ENCODE measurements at regions not wholly inside any gene's neighbourhood (a gene's known extent, or its start where the extent isn't known, plus 50 kb on each side); places are given as distances from the start of the nearest gene placed in this dataset.

GRCh38 chr1:106646261-106646784, 410.2 kb upstream of the PRMT6 start:
- DNase-seq = no peak

DNA sequence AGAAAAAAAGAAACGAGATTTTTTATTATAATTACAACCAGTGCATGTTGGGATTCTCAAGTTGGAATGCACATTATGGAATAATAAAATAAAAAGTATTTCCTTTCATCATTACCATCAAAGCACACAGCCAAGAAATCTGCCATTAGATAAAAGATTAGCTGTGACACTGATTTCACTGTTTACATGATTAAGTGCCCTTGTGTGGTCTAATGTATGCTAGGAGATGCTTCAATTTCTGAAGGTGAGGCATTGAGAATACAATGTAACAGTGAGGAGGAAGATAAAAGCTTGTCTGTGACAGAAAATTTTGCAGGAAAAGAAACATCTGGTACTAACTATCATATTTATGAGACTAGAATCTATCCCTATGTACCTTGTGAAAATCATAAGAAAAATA, 409.7 kb upstream of the PRMT6 start:
- DNase-seq = no peak

DNA sequence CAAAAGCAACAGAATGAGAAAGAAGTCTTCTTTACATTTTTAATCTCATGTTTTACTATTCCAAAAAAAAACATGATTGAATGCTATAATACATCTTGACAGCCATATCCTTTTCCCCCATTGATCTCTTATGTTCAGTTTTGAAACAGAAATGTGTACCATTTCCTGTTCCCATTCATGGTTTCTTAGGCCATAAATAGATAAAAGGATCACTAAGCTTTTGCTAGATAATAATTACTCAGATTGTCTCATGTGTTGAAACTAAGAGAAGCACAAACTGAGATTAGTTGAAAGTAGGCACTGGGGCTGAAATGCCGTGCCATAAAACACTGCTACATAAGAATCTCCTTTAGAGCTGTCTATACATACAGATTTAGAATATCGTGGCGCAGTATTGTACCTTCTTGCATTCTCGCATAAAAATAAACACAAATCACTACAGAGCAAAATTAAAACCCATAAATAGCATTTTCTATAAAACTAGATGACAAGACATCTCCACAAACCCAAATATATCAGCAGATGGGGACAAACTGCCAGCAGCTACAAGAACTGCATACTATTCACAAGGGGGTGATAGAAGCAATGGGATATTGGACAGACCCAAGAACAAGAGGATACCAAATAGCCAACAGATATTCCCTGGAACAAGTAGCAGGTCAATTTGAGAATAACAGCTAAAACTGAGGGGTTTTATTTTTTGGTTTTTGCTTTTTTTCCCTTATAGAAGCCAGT, 405.3 kb upstream of the PRMT6 start:
- no peak for DNase-seq

GRCh38 chr1:106659490-106660244, 396.8 kb upstream of the PRMT6 start:
- no peak for DNase-seq

- no peak for DNase-seq
Observed at GRCh38 chr1:106675558-106675957, 380.9 kb upstream of the PRMT6 start.

DNA sequence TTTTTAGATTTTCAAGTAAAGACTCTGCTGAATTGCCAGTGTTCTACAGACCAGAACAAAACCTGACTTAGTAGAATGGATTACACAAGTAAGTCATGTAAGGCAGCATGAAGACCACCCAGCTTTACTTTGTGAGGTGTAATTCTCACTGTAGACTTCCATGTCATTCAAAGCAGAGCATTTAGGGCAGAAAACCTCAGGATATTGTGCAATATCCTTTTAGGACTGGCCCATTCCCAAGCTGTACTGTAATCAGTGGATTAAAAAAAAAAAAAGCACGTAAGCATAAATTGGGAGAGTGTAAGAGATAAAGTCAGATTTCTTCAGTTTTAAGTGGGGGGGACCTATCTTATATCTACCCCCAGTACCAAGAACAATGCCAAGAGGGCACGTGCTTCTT, 380.5 kb upstream of the PRMT6 start:
- no peak for DNase-seq

GRCh38 chr1:106677181-106677580, 379.3 kb upstream of the PRMT6 start:
- DNase-seq = no peak

GRCh38 chr1:106677721-106678120, 378.8 kb upstream of the PRMT6 start:
- no peak for DNase-seq

DNA sequence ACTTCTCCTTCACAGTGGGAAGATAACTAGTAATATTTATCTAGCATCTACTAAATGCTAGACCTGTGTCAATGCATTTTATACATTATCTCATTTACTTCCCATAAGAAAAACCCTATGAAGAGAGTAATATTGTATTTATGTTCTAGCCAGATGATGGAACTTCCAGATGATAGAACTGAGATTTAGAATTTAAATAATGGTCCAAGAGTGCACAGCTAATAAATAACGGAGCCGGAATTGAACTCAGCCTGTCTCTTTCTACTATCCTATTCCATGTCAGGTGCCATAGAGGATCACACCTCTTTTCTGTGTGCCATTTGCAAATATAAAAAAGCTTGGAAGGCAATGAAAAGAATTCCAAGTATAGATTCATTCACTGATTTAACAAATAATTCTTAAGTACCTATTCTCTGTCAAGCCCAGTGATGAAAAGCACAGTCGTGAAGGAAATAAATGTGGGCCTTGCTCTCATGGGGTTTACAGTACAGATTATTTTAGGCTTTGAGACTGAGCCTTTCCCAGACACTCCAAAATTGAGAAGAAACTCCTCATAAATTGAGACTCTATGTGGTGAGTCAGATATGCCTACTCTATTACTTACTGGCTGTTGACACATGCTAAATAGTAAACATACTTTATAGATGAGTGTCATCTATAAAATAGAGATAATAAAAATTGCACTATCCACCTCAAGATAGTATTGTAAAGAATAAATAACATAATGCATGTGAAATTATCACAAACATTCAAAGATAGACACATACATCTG, 378.0 kb upstream of the PRMT6 start:
- no peak for DNase-seq

DNA sequence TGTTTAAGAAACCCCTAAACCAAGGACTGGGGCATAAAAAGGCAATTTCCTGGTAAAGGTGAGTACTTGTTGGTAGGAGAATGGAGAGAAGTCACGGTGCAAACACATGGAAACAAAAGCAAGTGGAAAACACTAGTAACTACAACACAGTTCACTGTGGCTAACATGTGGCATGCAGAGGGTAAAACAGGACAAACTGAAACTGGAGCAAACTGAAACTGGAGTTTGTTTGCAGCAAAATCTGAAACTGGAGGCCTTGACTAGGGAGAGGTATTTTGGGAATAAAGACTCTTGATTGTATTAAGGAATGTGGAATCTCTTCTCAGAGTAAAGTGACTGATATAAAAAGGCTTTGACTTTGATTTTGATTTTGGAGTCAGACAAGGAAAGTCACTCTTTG, 376.3 kb upstream of the PRMT6 start:
- DNase-seq = no peak

DNA sequence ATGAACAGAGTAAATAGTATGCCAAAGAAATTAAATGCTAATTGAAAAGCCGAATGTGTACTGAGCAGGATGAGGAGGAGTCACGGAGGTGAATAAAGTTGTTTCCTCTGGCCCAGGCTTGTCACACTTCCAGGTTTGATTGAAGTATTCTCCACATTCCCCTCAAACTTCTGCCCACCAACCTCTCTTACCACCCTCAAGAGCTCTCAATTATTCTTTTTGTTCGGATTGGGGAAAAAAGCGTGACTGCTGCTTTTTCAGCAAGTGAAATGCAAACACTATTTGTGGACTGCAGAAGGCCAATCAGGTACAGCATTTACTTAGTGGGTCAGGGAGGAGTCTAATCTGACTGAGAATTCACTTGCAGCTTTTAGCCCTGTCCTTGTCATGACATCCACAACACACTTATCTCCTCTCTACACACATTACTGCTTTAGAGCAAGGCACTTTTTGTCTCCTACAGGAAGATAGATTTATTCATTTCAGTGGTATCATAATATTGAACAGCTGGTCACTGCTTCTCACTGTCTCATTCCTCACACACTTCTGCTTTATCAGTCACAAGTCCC, 375.6 kb upstream of the PRMT6 start:
- no peak for DNase-seq

DNA sequence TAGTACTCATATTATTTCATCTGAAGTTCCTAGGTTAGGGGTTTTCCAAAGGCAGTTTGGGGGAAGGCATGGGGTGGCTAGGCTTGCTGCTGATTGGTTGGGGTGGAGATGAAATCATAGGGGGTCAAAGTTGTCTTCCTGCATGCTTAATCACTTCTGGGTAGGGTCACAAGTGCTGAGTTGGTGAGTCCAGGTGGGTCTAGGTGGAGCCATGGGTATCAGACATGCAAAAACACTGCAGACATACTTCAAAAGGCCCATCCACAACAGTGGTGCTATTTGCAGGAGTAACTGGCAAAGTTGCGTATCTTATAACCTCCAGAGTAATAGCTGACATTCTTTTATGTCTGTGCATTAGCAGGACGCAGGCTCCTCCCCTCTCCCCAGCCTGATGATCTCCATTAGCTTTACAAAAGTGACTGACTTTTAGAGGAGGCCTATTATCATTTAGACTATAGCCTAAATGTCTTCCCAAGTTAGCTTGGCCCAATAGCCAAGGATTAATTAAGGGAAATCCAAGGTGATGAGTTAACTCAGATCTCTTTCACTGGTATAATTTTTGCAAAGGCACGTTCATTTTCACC, 374.4 kb upstream of the PRMT6 start:
- DNase-seq = no peak

- DNase-seq = no peak
Observed at GRCh38 chr1:106688446-106688845, 368.0 kb upstream of the PRMT6 start.

DNA sequence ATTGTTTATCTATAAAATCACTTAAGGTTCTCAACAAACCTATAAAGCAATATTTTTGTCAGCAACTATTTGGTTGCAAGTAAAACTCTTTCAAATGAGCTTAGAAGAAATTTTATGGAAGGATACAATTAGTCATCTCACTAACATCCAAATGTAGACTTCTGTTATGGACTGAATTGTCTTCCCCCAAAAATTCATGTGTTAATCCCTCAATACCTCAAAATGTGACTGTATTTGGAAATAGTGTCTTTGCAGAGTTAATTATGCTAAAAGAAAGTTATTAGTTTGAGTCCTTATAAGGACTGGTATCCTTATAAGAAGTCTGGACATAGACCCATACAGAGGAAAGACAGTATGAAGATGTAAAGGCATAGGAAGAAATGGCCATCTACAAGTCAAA, 357.8 kb upstream of the PRMT6 start:
- no peak for DNase-seq

- DNase-seq = no peak
Observed at GRCh38 chr1:106699433-106699832, 357.0 kb upstream of the PRMT6 start.

GRCh38 chr1:106700211-106700610, 356.3 kb upstream of the PRMT6 start:
- no peak for DNase-seq

DNA sequence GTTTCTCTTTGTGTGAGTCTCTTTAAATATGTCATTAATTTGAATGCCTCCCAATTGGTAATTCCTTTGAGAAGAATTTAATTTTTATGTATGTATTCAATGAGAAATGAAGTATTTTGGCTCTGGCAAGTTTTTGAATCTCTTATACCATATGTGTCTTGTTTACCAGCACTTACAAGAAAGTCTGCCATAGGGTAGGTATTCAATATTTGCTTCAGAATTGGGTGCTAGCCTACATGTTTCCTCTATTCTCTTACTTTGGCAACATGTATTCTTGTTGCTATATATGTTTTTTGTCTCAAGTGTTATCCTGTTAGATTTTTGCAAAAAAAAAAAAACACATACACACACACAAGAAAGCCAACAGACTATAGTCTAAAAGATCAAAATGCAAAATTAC, 350.5 kb upstream of the PRMT6 start:
- DNase-seq = no peak

DNA sequence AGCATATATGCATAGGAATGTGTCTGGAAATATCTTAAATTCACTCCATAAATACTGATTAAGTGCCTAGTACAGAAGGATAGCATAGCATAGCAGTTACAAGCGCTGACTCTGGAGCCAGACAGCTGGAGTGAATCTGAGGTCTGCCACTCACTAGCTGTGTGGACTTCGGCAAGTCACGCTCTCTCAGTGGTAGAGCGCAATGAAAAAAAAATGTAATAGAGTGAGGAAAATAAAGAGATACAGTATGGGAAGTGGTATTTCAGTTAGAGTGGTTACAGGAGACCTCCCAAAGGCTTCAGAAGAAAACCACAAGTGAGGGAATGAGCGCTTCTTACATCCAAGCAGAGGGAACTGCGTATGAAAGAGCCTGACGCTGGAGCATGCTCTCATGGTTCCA, 338.9 kb upstream of the PRMT6 start:
- DNase-seq = no peak

- no peak for DNase-seq
Observed at GRCh38 chr1:106721790-106722189, 334.7 kb upstream of the PRMT6 start.

GRCh38 chr1:106722466-106722865, 334.0 kb upstream of the PRMT6 start:
- DNase-seq = no peak

GRCh38 chr1:106727171-106727570, 329.3 kb upstream of the PRMT6 start:
- no peak for DNase-seq

- no peak for DNase-seq
Observed at GRCh38 chr1:106746448-106747085, 309.9 kb upstream of the PRMT6 start.

All from NCI-H526 treated with DMSO at 0.1 percent for 48 hours (cell line).